ENCODE measurements at regions not wholly inside any gene's neighbourhood (a gene's known extent, or its start where the extent isn't known, plus 50 kb on each side); places are given as distances from the start of the nearest gene placed in this dataset.

DNA sequence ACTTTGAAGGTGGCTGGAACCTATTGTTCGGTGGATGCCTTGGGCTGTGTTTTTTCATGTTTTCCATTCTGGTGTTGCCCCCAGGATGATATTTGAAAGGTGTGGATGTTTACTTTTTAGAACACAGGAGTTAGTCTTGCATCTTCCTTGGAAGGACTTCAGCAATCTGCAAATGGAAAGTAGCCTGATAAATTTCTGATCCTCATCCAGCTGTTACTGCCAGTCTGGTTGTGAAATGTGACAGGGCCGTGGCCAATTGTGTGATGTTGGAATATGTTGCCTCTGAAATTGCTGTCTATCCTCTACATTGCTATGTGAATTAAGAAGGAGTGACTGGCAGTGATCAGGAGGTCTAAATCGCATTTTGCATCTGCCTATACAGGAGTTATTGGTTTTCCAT is 382.5 kb upstream of the C2CD4B start:
- DNase-seq (ENCODE audit: low read depth), result no peak

DNA sequence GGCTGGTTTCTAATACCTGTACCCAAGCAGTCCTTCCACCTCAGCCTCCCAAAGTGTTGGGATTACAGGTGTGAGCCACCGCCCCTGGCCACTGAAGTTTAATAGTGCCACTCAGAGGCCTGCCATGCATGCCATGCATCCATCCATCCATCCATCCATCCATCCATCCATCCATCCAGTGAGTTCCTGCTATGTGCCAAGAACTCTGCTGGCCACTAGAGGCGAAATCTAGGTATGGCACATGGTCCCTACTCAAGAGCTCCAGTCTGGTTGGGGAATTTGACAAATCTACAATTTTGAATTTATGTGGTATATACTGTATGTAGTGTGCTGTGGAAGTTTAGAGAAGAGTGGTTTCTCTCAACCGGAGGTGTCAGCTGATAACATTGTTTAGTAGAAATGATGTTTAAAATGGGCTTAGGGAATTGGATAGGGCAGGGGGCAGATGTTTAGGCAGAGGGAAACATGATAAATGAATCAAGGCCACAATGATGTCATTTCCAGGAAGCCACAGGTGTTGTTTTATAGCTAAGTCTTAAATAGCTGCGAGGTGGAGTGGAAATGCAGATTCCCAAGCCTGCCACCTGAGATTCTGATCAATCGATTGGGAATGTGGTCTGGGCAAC is 384.4 kb upstream of the C2CD4B start:
- no peak for DNase-seq (ENCODE audit: low read depth)

DNA sequence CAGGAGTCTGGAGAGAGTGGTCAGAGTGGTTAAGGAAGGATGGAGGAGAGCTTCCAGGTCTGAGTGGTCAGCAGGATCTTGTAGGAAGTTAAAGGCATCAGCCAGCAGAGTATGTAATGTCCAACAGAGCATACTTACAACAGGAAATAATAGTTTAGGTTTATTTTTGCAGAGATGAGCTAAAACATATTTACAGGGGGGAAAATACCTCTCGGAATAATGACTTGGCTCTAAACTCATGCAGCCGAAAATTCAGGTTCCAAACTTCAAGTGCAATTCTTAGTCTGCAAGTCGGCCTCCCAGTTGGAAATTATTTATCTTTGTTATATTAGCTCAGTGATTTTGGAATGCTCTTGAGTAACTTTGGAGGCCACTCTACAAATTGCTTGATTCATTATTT is 385.0 kb upstream of the C2CD4B start:
- no peak for DNase-seq (ENCODE audit: low read depth)

DNA sequence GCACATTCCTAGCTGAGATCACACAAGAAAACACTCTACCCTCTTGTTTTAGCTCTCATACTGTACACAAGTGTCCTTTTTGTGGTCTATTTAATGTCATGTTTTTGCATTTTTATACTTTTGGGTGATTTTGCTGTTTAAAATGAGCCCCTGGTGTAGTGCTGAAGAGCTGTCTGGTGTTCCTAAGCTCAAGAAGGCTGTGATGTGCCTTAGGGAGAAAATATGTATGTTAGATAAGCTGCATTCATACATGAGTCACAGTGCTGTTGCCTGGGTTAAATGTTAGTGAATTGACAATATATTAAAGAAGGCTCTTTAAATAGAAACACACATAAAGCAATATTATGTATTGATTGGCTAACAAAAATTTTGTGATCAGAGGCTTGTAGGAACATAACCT is 387.4 kb upstream of the C2CD4B start:
- DNase-seq (ENCODE audit: low read depth), result no peak

DNA sequence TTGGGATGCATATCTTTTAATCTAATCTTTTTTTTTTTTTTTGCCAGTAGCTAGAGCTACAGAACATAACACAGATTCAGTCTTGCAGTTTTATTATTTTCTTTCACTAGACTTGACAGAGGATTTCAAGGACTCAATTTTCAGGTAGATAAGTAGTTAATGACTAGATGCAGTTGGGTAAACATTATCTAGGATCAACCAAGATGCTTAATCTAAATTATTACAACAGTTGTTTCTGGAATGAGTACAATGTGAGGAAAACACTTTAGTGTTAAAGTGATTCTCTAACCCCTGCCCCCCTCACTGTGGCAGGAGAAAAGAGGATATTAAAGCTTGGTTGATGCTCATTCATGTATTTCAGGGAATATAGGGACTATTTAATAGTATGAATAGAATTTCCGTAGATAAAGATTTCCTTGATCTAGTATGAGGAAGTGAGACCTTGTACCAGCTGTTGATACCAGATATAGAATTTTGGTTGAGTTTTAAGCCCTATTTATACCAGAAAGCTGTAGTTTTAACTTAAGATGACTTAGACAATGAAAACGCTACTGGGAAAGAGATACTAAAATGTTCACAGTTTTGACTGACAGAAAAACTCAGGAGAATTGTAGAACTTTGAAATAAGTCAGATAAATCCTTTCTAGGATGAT is 389.0 kb upstream of the C2CD4B start:
- no peak for DNase-seq (ENCODE audit: low read depth)

DNA sequence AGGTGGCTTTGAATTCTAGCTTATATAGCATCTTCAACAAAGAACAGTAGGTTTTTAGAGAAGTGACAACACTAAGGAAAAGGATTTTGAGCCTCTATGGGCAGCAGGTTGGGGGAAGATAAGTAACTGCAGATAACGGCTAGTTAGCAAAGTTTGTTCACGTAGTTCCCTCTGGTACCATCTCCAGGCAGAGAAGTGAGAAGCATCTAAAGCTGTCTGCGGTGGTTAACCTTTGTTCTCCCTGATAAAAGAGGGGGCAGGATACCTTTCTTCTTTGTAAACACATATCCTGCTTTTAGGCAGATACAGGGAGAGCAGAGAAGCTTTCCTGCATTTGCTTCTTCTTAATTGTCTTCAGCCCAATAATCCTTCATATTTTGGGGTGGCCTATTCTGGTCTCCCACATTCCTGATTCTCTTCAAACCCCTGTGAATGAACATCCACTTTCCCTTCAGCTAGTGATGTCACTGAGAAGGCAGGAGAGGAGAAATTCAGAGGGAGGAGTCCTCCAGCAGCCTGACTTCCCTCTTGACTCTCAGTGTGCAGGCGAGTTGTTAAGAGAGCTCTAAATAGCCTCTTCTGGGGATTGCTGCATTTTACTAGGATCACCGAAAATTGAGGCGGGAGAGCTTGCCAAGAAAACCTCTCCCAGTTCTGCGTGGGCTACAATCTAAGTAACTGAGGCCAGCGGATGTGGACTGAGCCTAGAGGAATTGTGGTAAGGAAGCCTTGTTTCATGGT is 393.7 kb upstream of the C2CD4B start:
- no peak for DNase-seq (ENCODE audit: low read depth)

DNA sequence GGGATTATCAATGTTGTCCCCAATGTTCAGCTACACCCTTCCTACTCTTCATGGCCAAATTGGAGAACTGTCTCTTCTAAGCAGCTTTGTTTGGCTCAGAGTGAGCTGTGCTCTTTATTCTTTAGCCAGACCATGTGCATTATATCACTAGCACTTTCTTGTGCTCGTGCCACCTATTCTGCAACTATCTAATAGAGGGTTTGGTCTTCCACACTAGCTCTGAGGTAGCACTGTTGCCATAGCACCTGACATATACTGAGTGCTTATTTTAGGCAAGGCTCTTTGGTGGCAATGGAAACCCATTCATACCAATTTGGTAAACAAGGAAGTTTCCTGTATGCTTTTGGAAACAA is 394.3 kb upstream of the C2CD4B start:
- DNase-seq (ENCODE audit: low read depth), result no peak

DNA sequence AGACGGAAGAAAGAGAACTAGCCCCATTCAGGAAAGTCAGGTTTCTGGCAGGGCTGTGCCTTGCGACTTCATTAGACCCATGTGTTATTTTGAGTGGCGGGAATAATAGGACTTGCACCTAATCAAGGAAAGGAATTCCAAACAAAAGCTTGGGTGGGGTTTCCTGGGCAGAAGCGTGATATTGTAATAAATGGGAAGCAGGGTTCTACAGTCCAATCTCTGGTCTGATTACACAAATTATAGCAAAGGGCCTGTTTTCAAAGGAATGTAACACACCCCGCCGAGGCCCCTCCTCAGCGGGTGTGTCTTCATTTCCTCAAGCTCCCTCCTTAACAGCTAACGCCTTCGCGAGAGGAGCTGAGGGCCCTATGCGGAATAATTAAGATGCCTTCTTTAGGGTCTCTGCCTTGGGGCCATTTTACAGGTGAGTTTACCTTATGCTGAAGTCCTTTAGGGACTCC is 396.0 kb upstream of the C2CD4B start:
- DNase-seq (ENCODE audit: low read depth), result no peak

DNA sequence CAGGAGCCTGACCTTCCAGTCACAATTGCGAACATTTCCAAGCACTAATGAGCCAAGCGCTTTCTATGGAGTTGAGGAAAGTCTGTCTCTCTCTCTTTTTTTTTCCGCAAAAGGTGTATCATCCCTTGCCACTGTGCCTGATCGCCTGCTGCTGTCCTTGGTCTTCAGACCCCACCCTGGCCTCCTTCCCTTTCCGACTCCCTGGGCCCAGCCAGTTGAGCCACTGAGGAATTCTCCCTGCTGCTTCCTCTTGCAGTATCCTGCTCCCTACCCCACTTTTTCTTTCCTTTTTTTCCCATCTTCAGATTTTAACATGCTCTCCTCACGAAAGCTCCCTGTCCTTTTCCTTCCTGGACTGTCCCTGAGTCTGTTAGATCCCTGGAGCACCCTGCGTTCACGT is 396.5 kb upstream of the C2CD4B start:
- no peak for DNase-seq (ENCODE audit: low read depth)

DNA sequence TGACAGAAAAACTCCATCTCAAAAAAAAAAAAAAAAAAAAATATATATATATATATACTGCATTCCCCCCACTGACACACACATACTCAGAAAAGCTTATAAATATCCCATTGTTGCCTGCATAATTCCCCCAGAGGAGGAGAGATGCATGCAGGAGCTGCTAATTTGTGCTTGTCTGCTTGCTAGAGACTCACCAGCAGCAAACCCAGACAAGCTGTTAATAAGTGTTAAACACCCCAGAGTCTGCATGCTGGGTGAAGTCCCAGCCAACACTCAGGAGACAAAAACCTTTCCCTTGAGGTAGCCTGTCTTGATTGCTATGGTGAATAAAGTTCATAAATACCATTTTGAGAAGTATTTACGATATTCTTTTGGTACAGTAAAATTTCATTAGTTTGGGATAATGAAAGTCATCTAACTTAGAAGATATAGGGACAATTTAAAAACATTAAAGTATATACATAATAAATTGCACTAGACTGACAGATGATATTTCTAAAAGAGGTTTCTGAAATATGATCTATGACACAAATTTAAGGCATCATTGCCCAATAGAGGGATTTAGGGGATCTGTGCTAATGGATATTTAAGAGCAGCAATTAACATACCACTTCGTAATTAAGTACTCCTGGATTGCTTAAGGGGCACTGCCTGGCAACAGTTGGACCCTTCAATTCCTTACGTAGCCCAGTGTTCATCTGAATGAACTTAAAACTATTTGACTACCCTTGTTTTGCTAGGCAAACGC is 400.0 kb upstream of the C2CD4B start:
- no peak for DNase-seq (ENCODE audit: low read depth)

DNA sequence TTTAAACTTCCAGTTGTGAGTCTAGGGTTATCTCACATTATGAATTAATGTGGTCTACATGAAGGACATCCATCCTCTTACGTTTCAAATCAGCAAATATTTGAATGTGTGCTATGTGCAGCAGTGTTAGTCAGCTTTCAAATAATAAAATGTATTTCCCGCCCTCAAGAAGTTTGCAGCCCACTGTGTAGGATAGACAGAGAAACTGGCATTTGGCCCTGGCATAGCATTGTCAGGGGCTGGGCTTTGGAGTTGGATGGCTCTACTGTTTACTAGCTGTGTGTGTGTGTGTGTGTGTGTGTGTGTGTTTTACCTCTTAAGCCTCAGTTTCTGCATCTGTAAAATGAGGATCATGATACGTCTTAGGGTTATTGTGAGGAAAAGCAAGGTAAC is 400.5 kb upstream of the C2CD4B start:
- no peak for DNase-seq (ENCODE audit: low read depth)

DNA sequence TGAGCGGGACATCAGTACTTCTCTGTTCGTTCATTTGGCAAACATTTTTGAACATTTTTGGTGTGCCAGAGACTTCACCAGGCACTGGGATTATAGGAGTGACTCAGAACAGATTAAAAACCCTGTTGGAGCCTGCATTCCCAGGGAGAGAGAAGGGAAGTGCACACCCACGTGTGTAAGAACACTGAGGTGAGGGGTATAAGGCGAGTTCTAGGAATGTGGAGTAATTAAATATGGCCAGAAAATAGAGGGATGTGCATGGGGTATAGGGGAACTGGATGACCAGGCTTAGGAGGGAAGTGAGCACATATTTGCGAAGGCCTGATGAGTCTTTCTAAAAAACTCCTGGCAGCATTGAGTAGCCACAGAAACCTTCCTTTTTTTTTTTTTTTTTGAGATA is 401.2 kb upstream of the C2CD4B start:
- DNase-seq (ENCODE audit: low read depth), result no peak

DNA sequence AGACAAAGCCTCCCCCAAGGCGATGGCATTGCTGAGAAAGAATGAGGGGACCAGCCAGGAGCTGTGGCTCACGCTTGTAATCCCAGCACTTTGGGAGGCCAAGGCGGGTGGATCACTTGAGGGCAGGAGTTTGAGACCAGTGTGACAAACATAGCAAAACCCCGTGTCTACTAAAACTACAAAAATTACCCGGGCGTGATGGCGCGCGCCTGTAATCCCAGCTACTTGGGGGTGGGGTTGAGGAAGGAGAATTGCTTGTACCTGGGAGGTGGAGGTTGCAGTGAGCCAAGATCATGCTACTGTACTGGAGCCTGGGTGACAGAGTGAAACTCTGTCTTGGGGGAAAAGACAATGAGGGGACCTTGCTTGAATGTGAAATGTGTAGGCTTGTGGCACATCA is 402.4 kb upstream of the C2CD4B start:
- DNase-seq (ENCODE audit: low read depth), result no peak

DNA sequence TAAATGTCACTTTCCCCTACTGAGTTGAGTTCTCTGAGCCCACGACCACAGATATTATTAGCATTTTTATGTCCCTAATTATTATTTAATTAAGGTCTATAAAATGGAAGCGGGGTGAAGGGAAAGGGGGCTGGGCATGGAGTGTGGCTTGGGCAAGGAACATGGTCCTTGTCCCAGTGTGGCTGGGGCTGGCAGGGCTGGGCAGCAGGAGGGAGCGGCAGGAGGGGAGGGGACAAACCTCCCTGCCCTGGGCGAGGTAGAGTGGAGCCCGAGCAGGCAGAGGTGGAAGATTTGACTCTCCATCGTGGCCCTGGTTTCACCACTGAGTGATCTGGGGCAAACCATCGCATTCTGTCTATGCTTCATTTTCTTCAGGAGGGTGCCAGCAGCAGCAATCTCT is 402.9 kb upstream of the C2CD4B start:
- no peak for DNase-seq (ENCODE audit: low read depth)

DNA sequence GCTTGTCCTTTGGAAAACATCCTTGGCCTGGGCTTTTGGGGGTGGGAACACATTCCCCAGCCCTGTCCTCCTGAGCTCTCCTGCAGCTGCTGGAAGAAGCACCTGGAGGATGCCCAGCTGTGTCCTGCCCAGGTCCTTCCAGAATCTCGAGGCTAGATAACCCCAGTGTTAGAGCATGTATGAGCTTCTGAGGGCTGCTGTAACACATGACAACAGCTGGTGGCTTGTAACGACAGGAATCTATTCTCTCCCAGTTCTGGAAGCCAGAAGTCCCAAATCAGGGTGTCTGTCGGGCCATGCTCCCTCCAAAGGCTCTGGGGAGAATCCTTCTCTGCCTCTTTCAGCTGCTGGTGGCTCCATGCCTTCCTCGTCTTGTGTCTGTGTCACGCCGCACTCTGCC is 403.6 kb upstream of the C2CD4B start:
- DNase-seq (ENCODE audit: low read depth), result no peak

DNA sequence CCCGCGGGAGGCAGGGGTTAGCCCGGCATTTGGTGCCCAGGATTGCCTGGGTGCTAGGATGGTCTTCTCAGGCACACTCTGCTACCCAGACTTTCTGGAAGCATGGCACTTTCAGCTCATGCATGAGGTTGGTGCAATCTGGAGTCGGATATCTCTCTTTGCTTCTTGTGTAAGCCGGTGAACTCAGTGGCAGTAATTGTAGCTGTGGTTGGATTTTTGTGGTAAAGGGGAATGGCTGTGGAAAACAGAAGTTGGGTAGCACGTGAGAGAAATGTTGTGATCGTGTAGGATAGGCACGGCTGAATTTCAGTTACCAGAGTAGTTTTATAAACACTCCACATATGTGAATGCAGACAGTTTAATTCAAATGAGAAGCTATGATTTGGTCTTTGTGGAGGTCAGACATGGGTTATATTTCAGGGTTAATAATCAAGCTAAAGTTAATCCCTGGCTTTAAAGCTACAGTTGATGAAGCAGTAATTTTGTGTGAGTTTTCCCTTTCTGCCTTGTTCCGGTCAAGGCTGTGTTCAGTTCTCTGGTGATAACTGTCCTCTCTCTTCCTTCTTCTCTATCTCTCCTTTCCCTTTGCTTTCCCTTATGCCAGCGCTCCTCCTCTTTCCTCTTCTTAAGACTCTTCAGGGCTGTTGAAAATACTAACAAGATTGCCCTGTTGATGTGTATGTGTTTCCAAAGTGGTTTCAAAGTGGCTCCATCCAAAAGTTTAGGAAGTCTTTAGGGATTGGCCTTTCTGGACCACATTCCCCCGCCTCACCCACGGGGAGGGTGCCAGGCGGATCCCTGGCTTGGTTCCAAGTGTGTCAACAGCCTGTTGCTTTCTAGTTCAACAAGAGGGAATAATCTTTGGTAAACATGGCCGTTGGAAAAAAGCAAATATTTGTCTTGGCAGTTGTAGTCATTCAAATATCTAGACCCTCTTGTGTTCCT is 404.6 kb upstream of the C2CD4B start:
- DNase-seq (ENCODE audit: low read depth), result no peak

DNA sequence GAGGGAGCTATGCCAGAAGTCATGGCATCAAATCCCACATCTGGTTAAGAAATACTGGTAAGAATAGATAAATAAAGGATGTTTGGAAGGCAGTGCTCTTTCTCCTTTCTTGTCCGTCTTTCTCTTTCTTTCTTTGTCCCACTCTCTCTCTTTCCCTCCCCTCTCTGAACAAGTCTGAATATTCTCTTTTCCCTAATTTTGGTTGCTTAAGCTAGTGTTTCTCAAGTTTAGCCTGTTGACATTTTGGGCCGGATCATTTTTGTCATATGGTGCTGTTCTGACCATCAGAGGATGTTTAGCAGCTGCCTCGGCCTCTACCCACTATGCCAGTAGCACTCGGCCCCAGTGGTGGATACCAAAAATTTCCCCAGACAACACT is 405.3 kb upstream of the C2CD4B start:
- DNase-seq (ENCODE audit: low read depth), result no peak

DNA sequence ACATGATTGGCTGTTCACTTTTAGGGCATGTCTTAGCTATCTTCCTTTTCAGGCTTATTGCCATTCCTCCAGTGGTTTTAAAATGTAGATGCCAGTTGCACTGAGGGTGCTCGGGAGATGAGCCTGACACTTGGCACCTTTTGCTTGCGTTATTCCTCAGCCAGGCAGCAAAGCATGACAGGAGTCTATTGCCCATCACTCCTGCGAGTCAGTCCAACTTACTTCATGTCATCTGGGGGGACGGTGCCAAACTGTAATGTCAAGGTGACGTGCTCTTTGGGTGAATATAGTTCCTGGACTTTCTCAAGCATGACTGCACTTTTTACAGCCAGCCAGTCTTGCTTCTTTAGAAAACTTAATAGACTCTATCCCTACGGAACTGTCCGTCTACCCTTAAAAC is 406.0 kb upstream of the C2CD4B start:
- no peak for DNase-seq (ENCODE audit: low read depth)

DNA sequence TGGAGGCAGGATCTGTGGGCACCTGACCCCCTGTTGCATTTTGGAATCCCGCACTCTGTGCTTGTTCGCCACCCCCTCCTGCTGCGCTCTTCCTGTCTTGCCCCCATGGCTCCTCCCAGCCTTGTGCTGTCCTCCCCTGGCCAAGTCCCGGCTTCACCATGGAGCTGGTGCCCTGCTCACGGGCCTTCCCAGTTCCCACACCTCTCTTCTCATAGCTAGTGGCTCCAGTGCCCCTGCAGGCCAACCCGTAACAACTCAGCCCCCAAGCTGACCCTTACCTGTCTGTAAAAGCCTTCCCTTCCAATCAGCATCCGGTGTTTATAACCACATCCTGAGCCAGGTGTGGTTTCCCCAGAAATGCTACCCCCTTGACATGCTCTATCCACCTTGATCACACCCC is 407.7 kb upstream of the C2CD4B start:
- DNase-seq (ENCODE audit: low read depth), result no peak

DNA sequence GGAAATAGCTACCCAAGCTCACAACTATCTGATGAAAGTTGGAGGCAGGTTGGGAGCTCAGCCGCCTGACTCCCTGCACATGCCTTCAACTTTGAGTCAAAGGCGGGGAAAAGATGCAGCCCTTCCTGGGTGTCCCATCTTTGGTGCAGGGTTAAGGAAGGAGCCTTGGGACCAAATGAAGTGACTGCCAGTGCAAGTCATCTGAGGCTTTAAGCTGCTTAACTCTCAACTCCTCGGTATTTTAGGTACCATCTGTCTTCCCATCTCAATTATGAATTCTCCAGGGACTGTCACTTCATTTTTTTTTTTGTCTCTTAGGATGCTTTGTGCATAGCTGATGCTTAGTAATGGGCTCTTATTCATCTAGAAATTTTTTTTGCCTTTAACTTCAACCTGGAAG is 408.8 kb upstream of the C2CD4B start:
- no peak for DNase-seq (ENCODE audit: low read depth)

DNA sequence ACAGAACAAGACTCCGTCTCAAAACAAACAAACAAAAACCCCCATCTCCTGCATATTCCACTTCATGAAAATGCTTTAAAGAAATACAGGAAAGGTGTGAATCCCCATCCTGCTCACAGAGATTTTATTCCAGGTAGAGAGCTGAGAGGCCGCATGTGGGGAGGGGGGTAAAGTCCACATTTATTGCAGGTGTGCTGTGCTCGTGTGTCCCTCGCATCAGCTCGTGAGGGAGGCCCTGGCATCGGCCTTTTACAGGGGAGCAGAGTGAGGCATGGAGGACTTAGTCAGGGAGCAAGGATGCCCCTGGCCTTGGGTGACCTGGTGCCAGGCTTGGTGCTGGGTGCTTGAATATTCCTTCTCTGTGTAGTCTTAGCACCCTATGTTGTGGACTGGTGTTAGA is 413.5 kb upstream of the C2CD4B start:
- no peak for DNase-seq (ENCODE audit: low read depth)

DNA sequence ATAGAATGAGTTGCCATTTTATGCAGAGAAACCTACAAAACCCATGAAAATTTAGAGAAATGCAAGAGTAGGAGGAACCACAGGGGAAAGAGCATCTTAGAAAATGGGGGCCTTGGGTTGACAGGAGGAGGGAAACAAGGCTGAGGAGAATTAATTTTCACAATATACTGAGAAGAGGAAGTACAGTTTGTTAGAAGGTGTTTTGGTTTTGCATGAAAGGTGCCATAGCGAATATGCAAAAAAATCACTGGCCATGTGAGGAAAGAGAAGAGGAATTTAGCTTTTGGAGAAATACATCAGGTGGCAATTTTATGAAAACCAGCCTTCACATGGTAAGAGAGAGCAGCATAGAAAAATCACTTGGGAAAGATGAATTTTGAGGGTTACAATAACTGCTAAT is 413.9 kb upstream of the C2CD4B start:
- DNase-seq (ENCODE audit: low read depth), result no peak
